Mucosa of descending colon (tissue), 3 donors: ENCODE measurements at regions not wholly inside any gene's neighbourhood (a gene's known extent, or its start where the extent isn't known, plus 50 kb on each side); places are given as distances from the start of the nearest gene placed in this dataset.

Experiments
- ATAC-seq: fragments of 200-7000 bp; cut with Tn5 transposase; one replicate; pipeline ENCODE4 v1.9.1; 2020; ENCODE audit warnings: mild to moderate bottlenecking, moderate library complexity
- DNase-seq, 3 donors: peaks; one replicate each; pipeline ENCODE4 v3.0.0-alpha.2; 2020
- H3K36me3 ChIP-seq: fragments of 200-600 bp; one replicate; pipeline ENCODE4 v1.8.0; 2021; ENCODE audit warnings: low read depth, mild to moderate bottlenecking
- H3K4me1 ChIP-seq: fragments of 200-600 bp; one replicate; pipeline ENCODE4 v1.8.0; 2021; ENCODE audit warnings: low read depth, mild to moderate bottlenecking
- H3K4me3 ChIP-seq: fragments of 200-600 bp; one replicate; pipeline ENCODE4 v1.8.0; 2021; ENCODE audit warnings: mild to moderate bottlenecking
- H3K9me3 ChIP-seq: fragments of 200-600 bp; one replicate; pipeline ENCODE4 v1.8.0; 2021; ENCODE audit warnings: mild to moderate bottlenecking
- intact Hi-C, 2 donors: fragments of 100-400 bp; cut with DNase I in 1 of 2; cut with micrococcal nuclease in 1 of 2; formaldehyde crosslinking; loops; one replicate each; pipeline versions ENCODE4 v1.11.0 to v1.11.1; 2022; cut with DNase I, micrococcal nuclease
- TF ChIP-seq, protein P1 (sequence below): fragments of 200-600 bp; IDR thresholded peaks from one replicate; pipeline ENCODE4 v1.8.0; 2022; ENCODE audit warnings: antibody characterized with exemption, mild to moderate bottlenecking
- donor health status: DM: no; HTN: no; CAD: no; lungs with moderate emphysema.
- donor health status: DM: no; HTN: no; CAD: no.
- donor health status: DM: no; HTN: yes; CAD: no.

DNA sequence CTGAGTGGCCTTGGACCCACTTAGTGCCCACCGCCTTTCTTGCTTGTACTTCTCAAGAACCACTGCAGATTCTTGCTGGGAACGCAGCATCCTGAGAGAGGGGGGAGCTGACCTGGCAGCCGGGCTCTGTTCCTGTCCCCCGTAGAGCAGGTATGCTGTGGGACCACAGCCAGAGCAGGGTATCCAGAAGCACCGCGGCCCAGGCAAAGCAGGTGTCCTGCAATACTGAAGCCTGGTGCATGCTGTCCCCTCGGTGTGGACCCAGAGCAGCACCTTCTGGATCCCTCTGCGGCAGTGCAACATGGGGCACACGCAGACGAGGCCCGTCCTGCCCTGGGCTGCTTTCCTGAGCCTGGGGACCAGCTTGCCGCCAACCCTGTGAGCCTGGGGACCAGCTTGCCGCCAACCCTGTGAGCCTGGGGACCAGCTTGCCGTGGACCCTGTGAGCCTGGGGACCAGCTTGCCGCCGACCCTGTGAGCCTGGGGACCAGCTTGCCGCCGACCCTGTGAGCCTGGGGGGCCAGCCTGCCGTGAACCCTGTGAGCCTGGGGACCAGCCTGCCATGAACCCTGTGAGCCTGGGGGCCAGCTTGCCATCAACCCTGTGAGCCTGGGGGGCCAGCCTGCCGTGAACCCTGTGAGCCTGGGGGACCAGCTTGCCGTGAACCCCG, 60.9 kb upstream of the ADGRA1 start:
- intact Hi-C loops = no loop called here
- DNase-seq (no peak), ATAC-seq (no peak)
- Histone ChIP-seq H3K36me3 (no peaks in the 10 kb centered on the region), H3K4me1 (no peaks in the 10 kb centered on the region), H3K9me3 (no peaks in the 10 kb centered on the region), H3K4me3 (no peak overlapping the region)
- TF ChIP-seq, protein P1, sequence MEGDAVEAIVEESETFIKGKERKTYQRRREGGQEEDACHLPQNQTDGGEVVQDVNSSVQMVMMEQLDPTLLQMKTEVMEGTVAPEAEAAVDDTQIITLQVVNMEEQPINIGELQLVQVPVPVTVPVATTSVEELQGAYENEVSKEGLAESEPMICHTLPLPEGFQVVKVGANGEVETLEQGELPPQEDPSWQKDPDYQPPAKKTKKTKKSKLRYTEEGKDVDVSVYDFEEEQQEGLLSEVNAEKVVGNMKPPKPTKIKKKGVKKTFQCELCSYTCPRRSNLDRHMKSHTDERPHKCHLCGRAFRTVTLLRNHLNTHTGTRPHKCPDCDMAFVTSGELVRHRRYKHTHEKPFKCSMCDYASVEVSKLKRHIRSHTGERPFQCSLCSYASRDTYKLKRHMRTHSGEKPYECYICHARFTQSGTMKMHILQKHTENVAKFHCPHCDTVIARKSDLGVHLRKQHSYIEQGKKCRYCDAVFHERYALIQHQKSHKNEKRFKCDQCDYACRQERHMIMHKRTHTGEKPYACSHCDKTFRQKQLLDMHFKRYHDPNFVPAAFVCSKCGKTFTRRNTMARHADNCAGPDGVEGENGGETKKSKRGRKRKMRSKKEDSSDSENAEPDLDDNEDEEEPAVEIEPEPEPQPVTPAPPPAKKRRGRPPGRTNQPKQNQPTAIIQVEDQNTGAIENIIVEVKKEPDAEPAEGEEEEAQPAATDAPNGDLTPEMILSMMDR = no peak

DNA sequence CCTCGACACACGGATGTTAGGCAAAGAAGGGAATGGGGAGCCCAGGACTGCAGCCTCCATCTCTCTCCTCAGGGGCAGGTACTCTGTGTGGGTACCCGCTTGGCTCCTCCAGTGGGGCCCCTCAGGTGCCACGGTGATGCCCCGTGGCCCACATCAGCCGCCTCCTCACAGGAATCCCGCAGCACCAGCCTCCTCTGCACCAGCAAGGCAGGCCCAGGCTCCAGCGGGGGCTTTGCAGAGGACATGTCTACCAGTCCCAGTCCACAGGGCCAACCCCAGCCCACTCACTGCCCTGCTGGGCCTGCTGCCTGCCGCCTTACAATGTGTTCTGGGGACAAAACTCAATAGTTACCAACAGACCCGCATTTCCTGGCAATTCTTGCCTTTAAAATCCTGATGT, 61.6 kb upstream of the ADGRA1 start:
- no peaks in the 10 kb centered on the region for H3K9me3 ChIP-seq
- intact Hi-C loops = no loop called here
- H3K4me1 ChIP-seq = no peaks in the 10 kb centered on the region
- DNase-seq (no peak), ATAC-seq (no peak)
- no peaks in the 10 kb centered on the region for H3K36me3 ChIP-seq
- TF ChIP-seq, protein P1 = no peak
- no peak overlapping the region for H3K4me3 ChIP-seq

DNA sequence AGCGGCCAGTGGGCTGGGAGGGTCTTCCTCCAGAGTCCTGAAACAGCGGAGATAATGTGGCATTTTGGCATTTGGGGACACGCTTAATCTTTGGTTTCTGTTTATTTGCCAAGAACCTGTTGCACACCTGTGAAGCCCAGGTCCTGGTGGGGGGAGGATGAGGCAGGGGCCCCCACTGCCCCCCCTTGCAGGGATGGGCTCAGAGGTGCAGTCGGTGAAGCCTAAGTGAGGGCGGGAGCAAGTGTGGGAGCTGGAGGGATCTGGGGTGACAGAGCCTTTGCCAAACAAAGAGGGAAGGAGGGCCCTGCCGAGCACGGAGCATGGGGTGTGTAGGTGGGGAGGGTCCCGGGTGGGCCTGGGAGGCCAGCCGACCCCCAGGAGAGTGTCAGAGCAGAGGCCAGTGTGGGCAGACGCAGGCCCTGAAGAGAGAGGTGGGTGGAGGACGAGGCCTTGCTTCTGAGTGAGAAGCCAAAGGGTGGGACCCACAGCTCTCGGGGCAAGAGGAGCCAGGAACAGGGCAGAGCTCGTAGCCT, 62.1 kb upstream of the ADGRA1 start:
- H3K36me3 ChIP-seq = no peaks in the 10 kb centered on the region
- TF ChIP-seq, protein P1 = no peak
- H3K4me1 ChIP-seq = no peaks in the 10 kb centered on the region
- no peaks in the 10 kb centered on the region for H3K9me3 ChIP-seq
- H3K4me3 ChIP-seq = no peak overlapping the region
- intact Hi-C loops = no loop called here
- no peak for ATAC-seq
- no peak for DNase-seq

DNA sequence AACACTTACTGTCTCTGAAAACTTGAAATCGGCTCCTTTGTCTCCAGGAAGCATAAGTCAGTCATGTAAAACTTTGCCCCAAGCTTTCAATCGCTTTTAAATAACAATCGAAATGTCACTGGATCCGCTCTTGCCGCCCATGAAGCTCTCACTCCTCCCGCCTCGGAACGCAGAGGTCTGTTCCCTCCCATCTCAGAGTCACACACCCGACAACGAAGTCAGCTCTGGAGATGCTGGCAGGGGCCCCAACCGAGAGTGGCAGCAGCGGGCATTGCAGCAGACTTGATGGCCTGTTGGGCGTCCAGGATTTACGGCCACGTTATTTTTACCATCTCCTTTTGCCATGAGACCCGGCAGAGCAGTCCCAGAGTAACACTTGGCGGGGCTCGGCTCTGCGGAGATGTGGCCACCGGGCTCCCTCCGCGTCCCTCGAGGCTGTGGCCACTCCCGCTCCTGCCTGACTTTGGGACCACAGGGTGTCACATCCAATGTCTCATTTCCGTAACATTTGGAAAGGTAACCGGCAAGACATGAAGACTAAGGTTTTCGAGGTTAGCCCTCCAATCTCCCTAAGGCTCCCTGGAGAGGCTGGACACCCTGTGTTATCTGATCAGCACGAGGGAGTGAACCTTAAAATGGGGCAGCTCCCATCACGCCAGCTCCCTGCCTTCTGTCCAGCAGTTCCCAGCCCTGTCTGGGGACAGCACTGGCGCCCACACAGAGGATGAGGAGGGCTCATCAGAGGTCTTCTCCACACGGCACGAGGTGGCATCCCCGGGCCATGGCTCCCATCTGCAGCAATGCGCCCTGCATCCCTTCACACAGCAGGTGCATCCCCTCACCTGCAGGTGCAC, 62.8 kb upstream of the ADGRA1 start:
- TF ChIP-seq, protein P1 = no peak
- ATAC-seq = no peak
- Histone ChIP-seq H3K9me3 (no peaks in the 10 kb centered on the region), H3K4me3 (no peak overlapping the region), H3K36me3 (no peaks in the 10 kb centered on the region), H3K4me1 (no peaks in the 10 kb centered on the region)
- intact Hi-C loops = no loop called here
- DNase-seq = no peak

DNA sequence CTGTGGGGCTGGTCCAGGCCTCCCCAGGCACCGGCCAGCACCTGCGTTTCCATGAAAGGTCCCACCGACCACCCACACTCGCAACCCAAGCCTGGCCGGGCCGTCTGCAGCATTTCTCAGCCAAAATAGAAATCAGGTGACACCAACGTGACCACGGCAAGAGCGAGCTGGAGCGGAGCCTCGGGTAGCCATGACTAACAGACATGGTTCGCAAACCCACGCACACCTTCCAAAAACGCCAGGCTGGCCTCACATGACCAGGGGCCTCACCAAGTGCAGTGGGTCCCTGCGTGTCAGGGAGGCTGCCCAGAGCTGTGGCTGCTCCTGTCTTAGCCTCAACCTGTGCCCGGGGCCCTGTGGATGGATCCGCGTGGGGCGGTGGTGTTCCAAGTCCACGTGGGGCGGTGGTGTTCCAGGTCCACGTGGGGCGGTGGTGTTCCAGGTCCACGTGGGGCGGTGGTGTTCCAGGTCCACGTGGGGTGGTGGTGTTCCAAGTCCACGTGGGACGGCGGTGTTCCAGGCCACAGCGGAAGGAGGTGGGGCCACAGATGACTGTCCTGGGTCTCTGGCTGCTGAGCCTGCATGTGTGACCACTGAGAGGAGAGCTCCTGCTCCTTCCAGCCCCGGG, 64.4 kb upstream of the ADGRA1 start:
- no peaks in the 10 kb centered on the region for H3K9me3 ChIP-seq
- H3K36me3 ChIP-seq = no peaks in the 10 kb centered on the region
- H3K4me3 ChIP-seq = no peak overlapping the region
- H3K4me1 ChIP-seq = no peaks in the 10 kb centered on the region
- ATAC-seq (no peak), DNase-seq (no peak)
- intact Hi-C loops = no loop called here
- TF ChIP-seq, protein P1 = no peak
